DMS114 treated with DMSO at 0.1 percent for 48 hours (cell line): ENCODE measurements at regions not wholly inside any gene's neighbourhood (a gene's known extent, or its start where the extent isn't known, plus 50 kb on each side); places are given as distances from the start of the nearest gene placed in this dataset.
"Not testable (repeated sequence)": the region's sequence is repeated elsewhere in the genome, so short reads cannot be mapped to it uniquely, and the experiment has no call there.

ENCODE experiments used
- DNase-seq: peaks from one replicate; lab custom pipeline; 2025; ENCODE audit not compliant: unreplicated experiment; lab: John Stamatoyannopoulos, UW

DNA sequence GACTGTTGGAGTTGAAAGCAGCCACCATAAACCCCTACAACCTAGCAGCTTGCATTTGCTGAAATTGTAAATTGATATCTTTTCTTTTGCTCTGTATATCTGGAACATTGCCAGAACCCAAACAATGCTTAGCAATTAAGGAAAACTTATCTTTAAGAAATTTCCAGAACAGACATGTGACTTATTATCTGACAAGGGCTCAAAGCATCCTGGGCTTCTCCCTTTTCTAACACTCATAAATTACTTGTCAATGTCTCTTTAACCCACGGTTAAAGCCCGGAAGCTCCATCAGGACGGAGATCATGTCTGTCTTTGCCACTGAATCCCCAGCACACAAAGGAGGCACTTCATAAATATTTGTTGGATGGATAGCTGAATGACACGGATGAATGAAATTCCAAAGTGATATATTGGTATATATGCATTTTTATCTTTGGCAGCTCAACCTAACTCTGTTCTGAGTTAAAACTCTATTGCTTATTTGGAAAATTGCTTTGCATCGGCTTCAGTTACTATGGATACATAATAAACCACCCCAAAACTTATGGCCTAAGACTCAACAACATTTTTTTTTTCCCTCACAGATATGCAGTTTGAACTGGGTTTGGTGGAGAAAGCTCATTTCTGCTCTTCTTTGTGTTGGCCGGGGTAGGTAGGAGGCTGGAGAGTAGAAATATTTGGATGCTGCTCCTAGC is 103.1 kb upstream of the CLINT1 start:
- DNase-seq = no peak

DNA sequence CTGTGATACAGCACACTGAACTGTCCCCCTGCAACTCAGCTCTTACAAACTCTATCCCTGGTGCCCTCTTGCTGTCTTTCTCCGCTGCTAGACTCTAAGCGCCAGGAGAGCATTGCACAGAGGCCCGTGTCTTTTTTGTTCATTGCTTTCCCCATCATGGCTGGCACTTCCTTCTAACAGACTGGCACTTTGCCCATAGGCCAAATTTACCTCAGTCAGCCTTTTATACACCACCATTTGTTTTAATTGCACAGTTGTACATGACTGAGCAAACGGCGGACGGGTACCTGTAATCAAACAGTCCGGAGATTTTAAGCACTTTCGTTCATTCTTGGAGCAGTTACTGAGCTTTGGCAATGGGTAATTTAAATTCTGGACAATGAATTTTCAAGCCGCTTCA is 102.2 kb upstream of the CLINT1 start:
- DNase-seq = no peak

DNA sequence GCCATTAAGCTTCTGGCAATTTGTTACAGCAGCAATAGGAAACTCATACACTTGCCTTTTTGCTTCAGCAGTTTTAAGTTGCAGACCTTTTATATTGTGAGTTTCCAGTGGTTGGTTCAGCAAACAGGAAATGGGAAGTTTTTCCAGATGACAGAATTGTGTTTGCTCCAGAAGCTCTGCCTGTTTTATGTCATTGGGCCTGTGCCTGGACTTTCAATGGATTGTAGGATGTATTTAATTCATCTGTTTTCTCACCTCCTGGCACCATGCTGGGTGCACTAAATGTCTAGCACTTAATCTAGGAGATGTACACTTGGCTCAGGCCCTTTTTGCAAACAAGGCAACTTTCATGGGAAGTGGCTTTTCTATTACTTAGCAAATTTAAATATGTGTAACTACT is 100.4 kb upstream of the CLINT1 start:
- DNase-seq = no peak

DNA sequence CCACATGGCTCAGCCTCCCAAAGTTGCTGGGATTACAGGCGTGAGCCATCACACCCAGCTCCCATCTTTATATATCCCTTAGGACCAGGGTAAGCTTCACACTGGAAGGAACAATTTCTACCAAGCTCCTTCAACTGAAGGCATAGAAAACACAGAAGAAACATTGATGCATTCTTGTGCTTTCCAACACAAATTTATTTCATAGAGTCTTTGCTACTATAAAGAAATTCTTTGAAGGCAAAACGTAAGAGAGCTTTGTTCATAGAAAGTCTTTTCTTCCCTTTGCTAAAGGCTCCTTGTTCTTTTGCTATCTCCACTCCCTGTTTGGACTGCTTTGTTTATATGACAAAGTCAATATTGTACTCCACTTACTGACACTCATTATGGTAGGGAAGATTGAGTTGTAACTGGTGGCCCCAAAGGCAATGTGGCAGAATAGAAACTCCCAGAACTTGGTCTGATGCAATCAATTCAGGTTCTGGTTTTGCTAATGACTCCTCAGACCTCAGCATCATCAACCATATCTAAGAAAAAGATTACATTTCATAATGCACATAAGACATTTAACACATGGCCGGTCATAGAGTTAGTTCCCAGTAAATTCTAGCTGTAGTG is 97.4 kb upstream of the CLINT1 start:
- DNase-seq = no peak

DNA sequence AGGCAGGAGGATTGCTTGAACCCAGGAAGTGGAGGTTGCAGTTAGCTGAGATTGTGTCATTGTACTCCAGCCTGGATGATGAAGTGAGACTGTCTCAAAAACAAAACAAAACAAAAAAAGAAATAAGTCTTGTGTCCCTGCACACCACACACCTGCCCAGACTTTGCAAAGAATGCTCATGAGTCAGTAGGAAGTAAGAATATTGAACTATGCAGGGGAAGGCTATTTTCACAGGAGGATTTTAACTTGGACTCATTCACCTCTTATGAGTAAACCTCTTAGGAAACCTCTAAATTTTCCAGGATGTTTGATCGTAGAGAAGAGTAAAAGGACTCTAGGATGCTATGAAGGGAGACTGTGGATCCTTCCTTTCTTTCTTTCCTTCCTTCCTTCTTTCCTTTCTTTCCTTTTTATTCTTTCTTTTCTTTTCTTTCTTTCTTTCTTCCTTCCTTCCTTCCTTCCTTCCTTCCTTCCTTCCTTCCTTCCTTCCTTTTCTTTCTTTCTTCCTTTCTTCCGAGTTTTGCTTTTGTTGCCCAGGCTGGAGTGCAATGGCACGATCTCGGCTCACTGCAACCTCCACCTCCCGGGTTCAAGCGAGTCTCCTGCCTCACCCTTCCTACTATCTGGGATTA is 96.7 kb upstream of the CLINT1 start:
- no peak for DNase-seq

DNA sequence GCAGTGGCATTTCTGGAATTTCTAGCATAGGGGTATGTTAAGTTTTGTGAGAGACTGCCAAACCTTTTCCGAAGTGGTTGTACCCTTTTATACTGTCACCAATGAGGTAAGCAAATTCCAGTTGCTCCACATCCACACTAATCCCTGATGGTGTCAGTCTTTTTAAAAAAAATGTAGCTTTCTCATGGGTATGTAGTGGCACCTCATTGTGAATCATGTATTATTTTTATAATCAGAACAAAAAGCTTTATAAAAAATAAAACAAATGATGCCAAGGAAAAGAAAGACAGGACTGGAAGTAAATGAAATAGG is 93.4 kb upstream of the CLINT1 start:
- DNase-seq = no peak

DNA sequence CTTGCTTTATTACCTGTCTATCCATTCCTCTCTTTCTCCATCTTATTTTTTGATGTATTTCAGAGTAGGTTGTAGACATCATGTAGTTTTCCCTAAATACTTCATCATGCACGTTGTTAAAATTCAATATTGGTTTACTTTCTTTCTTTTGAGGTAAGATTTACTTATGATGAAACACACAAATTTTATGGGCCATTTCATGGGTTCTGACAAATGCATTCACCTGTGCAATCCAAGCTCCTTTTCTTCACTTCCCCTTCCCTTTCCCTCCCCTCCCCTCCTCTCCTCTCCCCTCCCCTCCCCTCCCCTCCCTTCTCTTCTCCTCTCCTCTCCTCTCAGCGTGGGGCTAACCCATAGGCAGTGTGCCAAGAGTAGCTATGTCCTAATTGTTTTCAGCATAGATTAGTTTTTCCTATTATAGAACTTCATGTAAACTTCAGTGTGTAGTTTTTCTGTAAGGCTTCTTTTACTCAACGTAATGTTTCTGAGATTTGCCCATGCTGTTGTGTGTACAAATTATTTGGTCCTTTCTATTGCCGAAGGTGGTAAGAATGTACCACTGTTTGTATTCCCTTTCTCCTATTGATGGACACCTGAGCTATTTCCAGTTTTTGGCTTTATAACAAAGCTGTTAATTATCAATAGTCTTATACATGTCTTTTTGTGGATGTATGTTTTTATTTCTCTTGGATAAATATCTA is 92.9 kb upstream of the CLINT1 start:
- DNase-seq = no peak

DNA sequence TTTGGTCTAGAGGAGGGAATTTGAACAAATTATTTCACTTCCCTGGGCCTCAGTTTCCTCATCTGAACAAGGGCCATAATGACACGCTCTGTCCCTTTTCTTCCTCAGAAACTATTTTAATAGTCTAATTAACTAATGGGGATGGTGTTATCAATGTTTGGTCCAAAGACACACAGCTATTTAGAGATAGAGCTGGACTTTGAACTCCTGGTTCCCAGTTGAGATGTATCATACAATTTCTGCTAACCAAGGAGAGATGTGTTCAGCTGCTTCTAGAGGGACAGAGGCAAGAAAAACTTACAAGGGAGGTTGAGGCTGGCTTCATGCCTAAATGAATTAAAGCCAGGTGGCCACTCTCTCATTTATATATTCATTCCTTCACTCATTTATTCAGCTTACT is 90.6 kb upstream of the CLINT1 start:
- DNase-seq = no peak

DNA sequence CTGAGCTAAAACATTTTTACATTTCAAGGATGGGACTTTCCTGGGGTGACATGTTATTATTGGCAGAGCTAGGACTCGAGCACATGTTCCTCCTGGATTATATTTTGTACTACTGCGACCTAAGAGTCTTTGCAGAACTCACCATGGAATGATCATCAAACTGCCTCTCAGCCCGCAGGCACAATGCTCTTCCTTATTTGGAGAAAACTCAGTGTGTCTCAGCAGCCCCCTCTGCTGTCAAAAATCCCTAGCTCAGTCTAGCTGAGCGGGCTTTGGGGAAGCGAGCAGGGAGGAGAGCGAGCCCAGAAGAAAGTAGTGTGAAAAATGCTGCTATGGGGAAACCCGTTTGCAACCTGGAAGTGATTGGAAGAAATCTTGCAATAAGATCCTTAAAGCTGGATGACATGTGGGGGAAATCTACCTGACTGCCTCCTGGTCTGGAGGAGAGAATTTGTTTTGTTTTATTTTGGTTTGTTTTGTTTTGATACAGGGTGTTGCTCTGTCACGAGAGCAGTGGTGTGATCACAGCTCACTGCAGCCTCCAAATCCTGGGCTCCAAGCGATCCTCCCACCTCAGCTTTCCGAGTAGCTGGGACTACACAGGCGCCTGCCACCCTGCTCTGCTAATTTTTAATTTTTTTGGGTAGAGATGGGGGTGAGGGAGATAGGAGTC is 89.9 kb upstream of the CLINT1 start:
- peak; percentile 91 for DNase-seq

DNA sequence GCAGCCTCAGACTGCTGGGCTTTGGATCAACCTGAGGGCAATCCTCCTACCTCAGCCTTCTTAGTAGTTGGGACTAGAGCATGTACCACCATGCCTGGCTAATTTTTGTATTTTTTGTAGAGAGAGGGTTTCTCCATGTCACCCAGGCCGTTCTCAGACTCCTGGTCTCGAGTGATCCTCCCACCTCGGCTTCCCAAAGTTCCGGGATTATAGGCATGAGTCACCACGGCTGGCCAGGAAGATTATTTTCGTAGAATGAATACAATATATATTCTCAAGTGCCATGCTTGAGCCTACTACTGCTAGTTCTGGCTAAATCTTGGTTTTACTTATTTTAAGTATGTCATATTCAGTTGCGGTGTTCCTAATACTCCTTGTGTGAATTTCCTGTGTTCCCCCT is 88.2 kb upstream of the CLINT1 start:
- no peak for DNase-seq

DNA sequence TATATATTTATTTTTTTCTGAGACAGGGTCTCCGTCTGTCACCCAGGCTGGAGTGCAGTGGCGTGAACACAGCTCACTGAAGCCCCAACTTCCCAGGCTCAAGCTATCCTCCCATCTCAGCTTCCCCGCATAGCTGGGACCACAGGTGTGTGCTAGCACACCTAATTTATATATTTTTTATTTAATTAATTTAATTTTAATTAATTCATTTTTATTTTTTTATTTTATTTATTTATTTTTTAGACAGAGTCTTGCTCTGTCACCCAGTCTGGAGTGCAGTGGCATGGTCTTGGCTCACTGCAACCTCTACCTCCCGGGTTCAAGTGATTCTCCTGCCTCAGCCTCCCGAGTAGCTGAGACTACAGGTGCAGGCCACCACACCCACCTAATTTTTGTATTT is 86.9 kb upstream of the CLINT1 start:
- not testable (repeated sequence) for DNase-seq

DNA sequence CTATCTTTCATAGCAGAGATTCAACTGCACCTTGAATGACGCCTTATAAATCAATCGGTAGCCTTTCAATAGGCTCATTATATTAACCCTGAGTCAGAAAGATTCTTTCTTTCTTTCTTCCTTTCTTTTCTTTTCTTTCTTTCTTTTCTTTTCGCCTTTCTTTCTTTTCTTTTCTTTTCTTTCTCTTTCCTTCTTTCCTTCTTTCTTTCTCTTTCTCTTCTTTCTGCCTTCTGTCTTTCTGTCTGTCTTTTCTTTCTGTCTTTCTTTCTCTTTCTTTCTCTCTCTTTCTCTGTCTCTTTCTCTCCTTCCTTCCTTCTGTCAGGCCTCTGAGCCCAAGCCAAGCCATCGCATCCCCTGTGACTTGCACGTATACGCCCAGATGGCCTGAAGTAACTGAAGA is 86.0 kb upstream of the CLINT1 start:
- DNase-seq = no peak

DNA sequence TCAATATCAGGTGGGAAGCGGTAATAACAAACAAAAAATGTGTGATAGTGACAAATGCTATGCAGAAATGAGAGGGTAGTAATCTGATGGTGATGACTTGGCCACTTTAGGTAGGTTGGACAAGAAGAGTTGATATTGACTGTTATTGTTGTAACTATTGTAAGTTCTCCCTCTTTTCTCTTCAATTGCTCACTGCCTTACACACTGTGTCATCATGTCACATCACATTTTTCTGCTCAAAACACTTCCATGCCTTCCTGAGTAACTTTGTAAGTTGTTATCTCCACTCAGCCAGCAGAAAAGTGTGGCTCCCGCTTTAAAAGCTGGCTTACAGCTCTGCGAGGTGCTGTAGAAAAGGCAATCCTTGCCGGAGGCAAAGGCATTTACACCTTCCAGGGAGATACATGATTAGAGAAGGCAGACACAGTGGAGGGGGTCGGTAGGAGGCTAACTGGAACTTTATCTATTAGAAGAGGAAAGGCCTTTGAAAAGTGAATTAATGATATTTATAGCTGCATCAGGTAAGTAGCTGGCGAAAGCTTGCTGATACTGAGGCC is 85.2 kb upstream of the CLINT1 start:
- no peak for DNase-seq

DNA sequence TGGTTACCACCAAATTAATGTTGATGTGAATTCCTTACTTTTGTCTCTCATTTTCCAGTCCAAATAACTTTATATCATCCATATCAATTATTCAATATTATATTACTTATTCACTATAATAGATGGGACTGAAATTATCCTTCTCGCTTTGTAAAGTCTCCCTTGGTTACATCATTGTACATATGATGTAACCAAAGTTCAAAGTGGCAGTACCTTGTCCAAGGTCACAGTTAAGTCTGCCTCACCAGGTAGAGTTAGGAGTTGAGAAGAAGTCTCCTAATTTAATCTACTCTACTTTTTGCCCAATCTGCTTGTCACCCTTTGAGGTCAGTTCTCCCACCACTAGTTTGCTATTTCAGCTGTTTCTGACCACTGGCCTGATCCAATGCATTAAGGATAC is 83.7 kb upstream of the CLINT1 start:
- DNase-seq = no peak

DNA sequence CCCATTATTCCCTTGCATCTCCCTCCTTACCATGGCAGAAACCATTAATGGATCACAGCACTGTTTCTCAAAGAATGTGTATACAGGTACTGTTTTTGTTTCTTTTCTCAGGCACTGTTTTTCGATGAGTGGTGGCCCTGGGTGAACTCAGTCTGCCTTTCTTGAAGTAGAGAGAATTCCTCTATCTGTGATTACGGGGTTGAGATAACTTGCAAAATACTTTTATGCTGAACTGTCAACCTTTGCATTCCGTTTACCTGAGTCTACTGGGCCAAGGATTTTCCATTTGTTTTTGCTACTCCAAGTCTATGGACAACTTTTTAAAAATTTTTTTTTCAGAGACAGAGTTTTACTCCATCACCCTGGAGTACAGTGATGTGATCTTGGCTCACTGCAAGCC is 82.7 kb upstream of the CLINT1 start:
- DNase-seq = no peak

DNA sequence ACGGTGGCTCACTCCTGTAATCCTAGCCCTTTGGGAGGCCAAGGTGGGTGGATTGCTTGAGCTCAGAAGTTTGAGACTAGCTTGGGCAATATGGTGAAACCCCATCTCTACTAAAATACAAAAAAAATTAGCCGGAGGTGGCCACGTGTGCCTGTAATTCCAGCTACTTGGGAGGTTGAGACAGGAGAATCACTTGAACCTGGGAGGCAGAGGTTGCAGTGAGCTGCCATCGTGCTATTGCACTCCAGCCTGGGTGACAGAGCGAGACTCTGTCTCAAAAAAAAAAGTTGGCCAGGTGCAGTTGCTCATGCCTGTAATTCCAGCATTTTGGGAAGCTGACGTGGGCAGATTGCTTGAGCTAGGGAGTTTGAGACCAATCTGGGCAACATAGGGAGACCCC is 79.2 kb upstream of the CLINT1 start:
- DNase-seq = not testable (repeated sequence)

DNA sequence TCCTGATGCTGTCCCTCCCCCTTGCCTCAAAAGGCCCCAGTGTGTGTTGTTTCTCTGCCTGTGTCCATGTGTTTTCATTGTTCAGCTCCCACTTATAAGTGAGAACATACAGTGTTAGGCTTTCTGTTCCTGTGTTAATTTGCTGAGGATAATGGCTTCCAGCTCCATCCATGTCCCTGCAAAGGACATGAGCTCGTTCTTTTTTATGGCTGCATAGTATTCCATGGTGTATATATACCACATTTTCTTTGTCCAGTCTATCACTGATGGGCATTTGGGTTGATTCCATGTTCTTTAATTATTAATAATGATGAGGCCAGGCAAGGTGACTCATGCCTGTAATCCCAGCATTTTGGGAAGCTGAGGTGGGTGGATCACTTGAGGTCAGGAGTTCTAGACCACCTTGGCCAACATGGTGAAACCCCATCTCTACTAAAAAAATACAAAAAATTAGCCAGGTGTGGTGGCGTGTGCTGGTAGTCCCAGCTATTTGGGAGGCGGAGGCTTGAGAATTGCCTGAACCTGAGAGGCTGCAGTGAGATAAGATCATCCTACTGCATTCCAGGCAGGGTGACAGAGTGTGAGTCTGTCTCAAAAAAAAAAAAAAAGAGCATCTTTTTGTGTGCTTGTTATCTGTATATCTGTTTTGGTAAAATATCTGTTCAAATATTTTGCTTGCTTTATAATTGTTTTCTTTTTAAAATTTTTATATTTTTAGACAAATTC is 78.0 kb upstream of the CLINT1 start:
- not testable (repeated sequence) for DNase-seq

DNA sequence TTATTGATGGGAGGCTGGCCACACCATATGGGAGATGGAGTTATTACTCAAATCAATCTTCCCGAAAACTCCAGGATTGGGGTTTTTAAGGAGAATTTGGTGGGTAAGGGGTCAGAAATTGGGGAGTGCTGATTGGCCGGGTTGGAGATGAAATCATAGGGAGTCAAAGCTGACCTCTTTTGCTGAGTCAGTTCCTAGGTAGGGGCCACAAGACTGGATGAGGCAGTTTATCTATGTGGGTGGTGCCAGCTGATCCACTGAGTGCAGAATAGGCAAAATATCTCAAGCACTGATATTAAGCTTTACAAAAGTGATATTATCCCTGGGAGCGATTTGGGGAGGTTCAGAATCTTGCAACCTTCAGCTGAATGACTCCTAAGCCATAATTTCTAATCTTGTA is 75.7 kb upstream of the CLINT1 start:
- DNase-seq = no peak

DNA sequence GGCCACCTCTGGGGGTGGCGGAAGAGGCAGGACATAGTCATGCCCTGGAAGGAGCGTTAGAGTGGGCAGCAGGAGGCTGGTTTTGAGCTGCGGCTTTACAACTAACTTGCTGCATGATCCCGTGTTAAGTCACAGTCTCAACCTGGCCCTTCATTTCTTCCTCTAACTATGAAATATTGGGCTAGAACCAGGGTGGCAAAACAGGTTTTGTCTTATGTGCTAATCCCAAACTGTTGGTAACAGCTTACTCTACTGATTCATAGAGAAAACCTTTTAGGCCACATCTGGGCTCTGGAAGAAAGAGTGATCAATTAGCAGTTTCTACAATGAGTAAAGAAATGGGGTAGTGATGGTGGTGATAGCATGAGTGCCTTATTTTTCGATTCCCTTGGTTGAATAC is 74.1 kb upstream of the CLINT1 start:
- DNase-seq = no peak

DNA sequence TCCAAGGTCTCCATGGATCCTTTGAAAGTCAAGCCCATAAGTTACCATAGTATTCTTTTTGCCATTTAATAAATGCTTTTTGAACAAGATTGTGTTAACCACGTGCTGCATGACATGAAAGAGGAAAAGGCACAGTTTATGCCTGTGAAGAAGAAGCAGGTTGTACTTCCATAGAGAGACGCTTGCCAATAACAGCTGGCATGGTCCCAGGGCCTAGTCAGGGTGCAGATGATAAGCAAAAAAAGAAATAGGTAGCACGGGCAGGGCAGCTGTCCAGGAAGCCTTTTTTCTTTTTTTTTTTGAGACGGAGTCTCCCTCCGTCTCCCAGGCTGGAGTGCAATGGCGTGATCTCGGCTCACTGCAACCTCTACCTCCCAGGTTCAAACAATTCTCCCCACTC is 71.8 kb upstream of the CLINT1 start:
- DNase-seq = no peak

DNA sequence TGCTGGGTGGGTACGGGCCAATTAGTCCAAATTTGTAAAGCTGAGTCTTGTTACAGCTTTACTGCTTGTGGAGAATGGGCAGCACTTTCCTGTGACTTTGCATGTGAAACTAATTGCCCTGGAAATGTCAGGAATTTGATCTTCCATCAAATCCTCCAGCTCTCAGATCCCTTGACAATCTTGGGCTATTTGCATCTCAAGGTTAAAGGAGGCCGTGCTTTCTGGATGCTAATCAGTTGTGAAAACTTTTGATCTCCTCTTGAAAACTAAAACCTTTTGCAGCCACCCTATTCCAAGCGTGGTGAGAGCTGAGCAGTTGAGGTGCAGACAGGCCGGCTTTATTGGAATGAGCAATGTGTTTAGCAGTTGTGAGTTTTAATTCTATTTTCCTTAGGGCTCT is 68.0 kb upstream of the CLINT1 start:
- no peak for DNase-seq
